WTC11 (cell line): ENCODE measurements at regions not wholly inside any gene's neighbourhood (a gene's known extent, or its start where the extent isn't known, plus 50 kb on each side); places are given as distances from the start of the nearest gene placed in this dataset.

Source experiments
- ATAC-seq: fragments of 200-7000 bp; cut with Tn5 transposase; 2 replicates; pipeline ENCODE4 v1.10.0; 2021; ENCODE audit warnings: mild to moderate bottlenecking, moderate library complexity
- CTCF ChIA-PET: fragments of 300-600 bp; sonication (Branson Sonifier 250); formaldehyde crosslinking; loops from one replicate; lab custom pipeline; 2021; ENCODE audit warnings: antibody characterized with exemption; lab: Charles Lee
- POLR2A ChIA-PET: fragments of 350-600 bp; sonication (Branson Sonifier 250); formaldehyde crosslinking; loops from one replicate; lab custom pipeline; 2021; ENCODE audit warnings: antibody characterized with exemption; lab: Charles Lee
- DNase-seq: peaks from one replicate; pipeline ENCODE4 v3.0.0; 2021; ENCODE audit warnings: low spot score
- H3K27ac Mint-ChIP-seq: 2 replicates; pipeline ENCODE4 v1.8.0; 2021; ENCODE audit warnings: mixed read lengths
- H3K27me3 Mint-ChIP-seq: 2 replicates; pipeline ENCODE4 v1.8.0; 2021; ENCODE audit warnings: low read depth, mild to moderate bottlenecking, moderate library complexity, mixed read lengths
- H3K36me3 Mint-ChIP-seq: 2 replicates; pipeline ENCODE4 v1.8.0; 2021; ENCODE audit warnings: mixed read lengths
- H3K4me1 Mint-ChIP-seq: 2 replicates; pipeline ENCODE4 v1.8.0; 2022; ENCODE audit warnings: mixed read lengths
- H3K4me3 Mint-ChIP-seq: 2 replicates; pipeline ENCODE4 v1.8.0; 2021; ENCODE audit warnings: mild to moderate bottlenecking, moderate library complexity, mixed read lengths
- H3K9me3 Mint-ChIP-seq: 2 replicates; pipeline ENCODE4 v1.8.0; 2021; ENCODE audit warnings: mixed read lengths
- CBFB ChIP-seq: sonication (generic); formaldehyde crosslinking; IDR thresholded peaks from 2 replicates; pipeline ENCODE4 v1.8.1; 2022; ENCODE audit warnings: mild to moderate bottlenecking, low read depth, missing genetic modification reagents
- EMX1 ChIP-seq: fragments of 250-450 bp; sonication (Bioruptor Pico); IDR thresholded peaks from 2 replicates; pipeline ENCODE4 v1.8.0; 2021; ENCODE audit warnings: mild to moderate bottlenecking
- ETV6 ChIP-seq: sonication (generic); formaldehyde crosslinking; IDR thresholded peaks from 2 replicates; pipeline ENCODE4 v1.8.1; 2022; ENCODE audit warnings: mild to moderate bottlenecking, missing genetic modification reagents
- FOXJ3 ChIP-seq: sonication (generic); formaldehyde crosslinking; IDR thresholded peaks from 2 replicates; pipeline ENCODE4 v1.9.0; 2021; ENCODE audit warnings: missing genetic modification reagents, mild to moderate bottlenecking, borderline replicate concordance
- FOXK1 ChIP-seq: sonication (generic); formaldehyde crosslinking; IDR thresholded peaks from 2 replicates; pipeline ENCODE4 v1.8.0; 2022; ENCODE audit warnings: mild to moderate bottlenecking, moderate library complexity, missing genetic modification reagents
- JAZF1 ChIP-seq: fragments of 250-450 bp; sonication (Bioruptor Pico); IDR thresholded peaks from 2 replicates; pipeline ENCODE4 v1.9.0; 2021; ENCODE audit warnings: moderate library complexity, mild to moderate bottlenecking, inconsistent platforms
- KAT7 ChIP-seq: sonication (generic); formaldehyde crosslinking; IDR thresholded peaks from 2 replicates; pipeline ENCODE4 v1.8.1; 2023; ENCODE audit warnings: missing genetic modification reagents, mild to moderate bottlenecking, borderline replicate concordance
- MYBL2 ChIP-seq: sonication (generic); formaldehyde crosslinking; IDR thresholded peaks from 2 replicates; pipeline ENCODE4 v1.8.1; 2023; ENCODE audit warnings: mild to moderate bottlenecking, moderate library complexity, missing genetic modification reagents
- NFE2L1 ChIP-seq: sonication (generic); formaldehyde crosslinking; IDR thresholded peaks from 2 replicates; pipeline ENCODE4 v1.8.1; 2023; ENCODE audit warnings: missing genetic modification reagents
- RORB ChIP-seq: fragments of 250-450 bp; sonication (Bioruptor Pico); IDR thresholded peaks from 2 replicates; pipeline ENCODE4 v1.9.0; 2021; ENCODE audit warnings: mild to moderate bottlenecking
- SMAD4 ChIP-seq: sonication (generic); formaldehyde crosslinking; IDR thresholded peaks from 2 replicates; pipeline ENCODE4 v1.8.0; 2022; ENCODE audit warnings: mild to moderate bottlenecking, missing genetic modification reagents
- SP1 ChIP-seq: sonication (generic); formaldehyde crosslinking; conservative IDR thresholded peaks from 2 replicates; pipeline ENCODE4 v1.8.1; 2022; ENCODE audit warnings: missing genetic modification reagents
- TEAD4 ChIP-seq: sonication (generic); formaldehyde crosslinking; IDR thresholded peaks from 2 replicates; pipeline ENCODE4 v1.8.0; 2022; ENCODE audit warnings: mild to moderate bottlenecking, missing genetic modification reagents
- ZNF232 ChIP-seq: sonication (generic); formaldehyde crosslinking; IDR thresholded peaks from 2 replicates; pipeline ENCODE4 v1.8.0; 2022; ENCODE audit warnings: mild to moderate bottlenecking, missing genetic modification reagents
- TF ChIP-seq, protein P1 (sequence below): fragments of 200-600 bp; IDR thresholded peaks from 2 replicates; pipeline ENCODE4 v1.8.0; 2022; ENCODE audit warnings: antibody characterized with exemption
- TF ChIP-seq, protein P2 (sequence below): sonication (generic); formaldehyde crosslinking; IDR thresholded peaks from 2 replicates; pipeline ENCODE4 v1.8.1; 2023; ENCODE audit warnings: mild to moderate bottlenecking, missing genetic modification reagents
- TF ChIP-seq, protein P3 (sequence below): sonication (generic); formaldehyde crosslinking; IDR thresholded peaks from 2 replicates; pipeline ENCODE4 v1.8.1; 2022; ENCODE audit warnings: low read depth, missing genetic modification reagents, borderline replicate concordance
- TF ChIP-seq, protein P4 (sequence below): fragments of 250-450 bp; sonication (Bioruptor Pico); IDR thresholded peaks from 2 replicates; pipeline ENCODE4 v1.9.0; 2021; ENCODE audit warnings: mild to moderate bottlenecking, borderline replicate concordance
- TF ChIP-seq, protein P5 (sequence below): sonication (generic); formaldehyde crosslinking; IDR thresholded peaks from 2 replicates; pipeline ENCODE4 v1.8.0; 2023; ENCODE audit warnings: mild to moderate bottlenecking, missing genetic modification reagents
- TF ChIP-seq, protein P6 (sequence below): sonication (generic); formaldehyde crosslinking; conservative IDR thresholded peaks from 2 replicates; pipeline ENCODE4 v1.8.1; 2022; ENCODE audit warnings: mild to moderate bottlenecking, missing genetic modification reagents
- TF ChIP-seq, protein P7 (sequence below): sonication (generic); formaldehyde crosslinking; IDR thresholded peaks from 2 replicates; pipeline ENCODE4 v1.8.0; 2023; ENCODE audit warnings: missing genetic modification reagents

DNA sequence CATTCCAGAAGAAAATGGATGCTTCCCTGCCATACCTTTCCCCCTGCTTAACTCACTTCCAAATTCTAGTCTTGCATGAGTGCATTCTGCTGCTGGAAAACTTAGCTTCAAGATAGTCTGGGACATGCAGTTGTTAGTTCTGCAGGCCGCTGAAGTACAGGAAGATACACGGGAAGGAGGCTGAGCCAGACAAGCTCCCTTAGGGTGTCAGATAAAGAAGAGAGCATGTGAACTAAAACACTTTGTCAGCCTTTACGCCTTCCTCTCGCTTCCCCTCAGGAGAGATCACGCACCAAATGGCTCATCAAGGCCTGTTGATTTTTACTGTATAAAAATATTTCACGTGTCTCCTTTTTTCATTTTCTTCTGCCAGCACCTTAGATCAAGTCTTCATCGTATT is 420.7 kb downstream of the INSC start:
- H3K9me3 Mint-ChIP-seq = peaks cover 5% of the 10 kb centered on the region
- TF ChIP-seq FOXK1 (CRISPR knock-in tag) (no peak), SMAD4 (CRISPR knock-in tag) (no peak), ETV6 (no peak), SP1 (CRISPR knock-in tag) (no peak), NFE2L1 (CRISPR knock-in tag) (no peak), MYBL2 (no peak), KAT7 (no peak), FOXJ3 (no peak)
- TF ChIP-seq, protein P1, sequence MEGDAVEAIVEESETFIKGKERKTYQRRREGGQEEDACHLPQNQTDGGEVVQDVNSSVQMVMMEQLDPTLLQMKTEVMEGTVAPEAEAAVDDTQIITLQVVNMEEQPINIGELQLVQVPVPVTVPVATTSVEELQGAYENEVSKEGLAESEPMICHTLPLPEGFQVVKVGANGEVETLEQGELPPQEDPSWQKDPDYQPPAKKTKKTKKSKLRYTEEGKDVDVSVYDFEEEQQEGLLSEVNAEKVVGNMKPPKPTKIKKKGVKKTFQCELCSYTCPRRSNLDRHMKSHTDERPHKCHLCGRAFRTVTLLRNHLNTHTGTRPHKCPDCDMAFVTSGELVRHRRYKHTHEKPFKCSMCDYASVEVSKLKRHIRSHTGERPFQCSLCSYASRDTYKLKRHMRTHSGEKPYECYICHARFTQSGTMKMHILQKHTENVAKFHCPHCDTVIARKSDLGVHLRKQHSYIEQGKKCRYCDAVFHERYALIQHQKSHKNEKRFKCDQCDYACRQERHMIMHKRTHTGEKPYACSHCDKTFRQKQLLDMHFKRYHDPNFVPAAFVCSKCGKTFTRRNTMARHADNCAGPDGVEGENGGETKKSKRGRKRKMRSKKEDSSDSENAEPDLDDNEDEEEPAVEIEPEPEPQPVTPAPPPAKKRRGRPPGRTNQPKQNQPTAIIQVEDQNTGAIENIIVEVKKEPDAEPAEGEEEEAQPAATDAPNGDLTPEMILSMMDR = no peak
- TF ChIP-seq, protein P2, sequence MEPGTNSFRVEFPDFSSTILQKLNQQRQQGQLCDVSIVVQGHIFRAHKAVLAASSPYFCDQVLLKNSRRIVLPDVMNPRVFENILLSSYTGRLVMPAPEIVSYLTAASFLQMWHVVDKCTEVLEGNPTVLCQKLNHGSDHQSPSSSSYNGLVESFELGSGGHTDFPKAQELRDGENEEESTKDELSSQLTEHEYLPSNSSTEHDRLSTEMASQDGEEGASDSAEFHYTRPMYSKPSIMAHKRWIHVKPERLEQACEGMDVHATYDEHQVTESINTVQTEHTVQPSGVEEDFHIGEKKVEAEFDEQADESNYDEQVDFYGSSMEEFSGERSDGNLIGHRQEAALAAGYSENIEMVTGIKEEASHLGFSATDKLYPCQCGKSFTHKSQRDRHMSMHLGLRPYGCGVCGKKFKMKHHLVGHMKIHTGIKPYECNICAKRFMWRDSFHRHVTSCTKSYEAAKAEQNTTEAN (CRISPR knock-in tag) = no peak
- TF ChIP-seq, protein P3, sequence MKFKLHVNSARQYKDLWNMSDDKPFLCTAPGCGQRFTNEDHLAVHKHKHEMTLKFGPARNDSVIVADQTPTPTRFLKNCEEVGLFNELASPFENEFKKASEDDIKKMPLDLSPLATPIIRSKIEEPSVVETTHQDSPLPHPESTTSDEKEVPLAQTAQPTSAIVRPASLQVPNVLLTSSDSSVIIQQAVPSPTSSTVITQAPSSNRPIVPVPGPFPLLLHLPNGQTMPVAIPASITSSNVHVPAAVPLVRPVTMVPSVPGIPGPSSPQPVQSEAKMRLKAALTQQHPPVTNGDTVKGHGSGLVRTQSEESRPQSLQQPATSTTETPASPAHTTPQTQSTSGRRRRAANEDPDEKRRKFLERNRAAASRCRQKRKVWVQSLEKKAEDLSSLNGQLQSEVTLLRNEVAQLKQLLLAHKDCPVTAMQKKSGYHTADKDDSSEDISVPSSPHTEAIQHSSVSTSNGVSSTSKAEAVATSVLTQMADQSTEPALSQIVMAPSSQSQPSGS = no peak
- peaks cover 25% of the 10 kb centered on the region for H3K4me1 Mint-ChIP-seq
- no peak for DNase-seq
- H3K4me3 Mint-ChIP-seq = no peak overlapping the region
- H3K27ac Mint-ChIP-seq = no peak overlapping the region
- ATAC-seq = no peak
- no peaks in the 10 kb centered on the region for H3K27me3 Mint-ChIP-seq
- H3K36me3 Mint-ChIP-seq = no peaks in the 10 kb centered on the region
- POLR2A ChIA-PET = no interaction called here
- CTCF ChIA-PET = no interaction called here

DNA sequence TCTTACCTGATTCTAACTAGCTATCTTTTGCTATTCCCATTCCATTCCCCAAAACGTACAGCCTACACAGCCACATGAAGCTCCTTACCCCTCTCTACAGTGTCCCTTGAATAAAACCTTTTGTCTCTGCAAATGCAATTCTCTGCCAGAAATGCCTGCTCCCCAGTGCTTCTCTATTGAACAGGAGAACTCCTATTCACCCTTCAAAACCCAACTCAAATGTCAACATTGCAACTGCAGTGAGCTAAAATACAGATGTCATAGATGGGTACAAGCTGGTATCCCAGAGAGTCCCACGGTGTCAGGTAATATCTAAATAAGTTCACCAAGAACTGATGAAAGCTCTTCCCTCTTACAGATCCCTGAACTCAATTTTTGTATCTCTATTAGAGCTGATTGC is 421.7 kb downstream of the INSC start:
- ATAC-seq (no peak), DNase-seq (no peak)
- H3K9me3 Mint-ChIP-seq = peaks cover 4% of the 10 kb centered on the region
- no peak overlapping the region for H3K27ac Mint-ChIP-seq
- no peak for TF ChIP-seq ZNF232 (CRISPR knock-in tag)
- TF ChIP-seq TEAD4 = no peak
- no peak for TF ChIP-seq SMAD4 (CRISPR knock-in tag)
- TF ChIP-seq EMX1 (CRISPR knock-in tag) = no peak
- TF ChIP-seq FOXK1 (CRISPR knock-in tag) = no peak
- TF ChIP-seq CBFB (CRISPR knock-in tag) = no peak
- no peak for TF ChIP-seq RORB
- TF ChIP-seq, protein P4, sequence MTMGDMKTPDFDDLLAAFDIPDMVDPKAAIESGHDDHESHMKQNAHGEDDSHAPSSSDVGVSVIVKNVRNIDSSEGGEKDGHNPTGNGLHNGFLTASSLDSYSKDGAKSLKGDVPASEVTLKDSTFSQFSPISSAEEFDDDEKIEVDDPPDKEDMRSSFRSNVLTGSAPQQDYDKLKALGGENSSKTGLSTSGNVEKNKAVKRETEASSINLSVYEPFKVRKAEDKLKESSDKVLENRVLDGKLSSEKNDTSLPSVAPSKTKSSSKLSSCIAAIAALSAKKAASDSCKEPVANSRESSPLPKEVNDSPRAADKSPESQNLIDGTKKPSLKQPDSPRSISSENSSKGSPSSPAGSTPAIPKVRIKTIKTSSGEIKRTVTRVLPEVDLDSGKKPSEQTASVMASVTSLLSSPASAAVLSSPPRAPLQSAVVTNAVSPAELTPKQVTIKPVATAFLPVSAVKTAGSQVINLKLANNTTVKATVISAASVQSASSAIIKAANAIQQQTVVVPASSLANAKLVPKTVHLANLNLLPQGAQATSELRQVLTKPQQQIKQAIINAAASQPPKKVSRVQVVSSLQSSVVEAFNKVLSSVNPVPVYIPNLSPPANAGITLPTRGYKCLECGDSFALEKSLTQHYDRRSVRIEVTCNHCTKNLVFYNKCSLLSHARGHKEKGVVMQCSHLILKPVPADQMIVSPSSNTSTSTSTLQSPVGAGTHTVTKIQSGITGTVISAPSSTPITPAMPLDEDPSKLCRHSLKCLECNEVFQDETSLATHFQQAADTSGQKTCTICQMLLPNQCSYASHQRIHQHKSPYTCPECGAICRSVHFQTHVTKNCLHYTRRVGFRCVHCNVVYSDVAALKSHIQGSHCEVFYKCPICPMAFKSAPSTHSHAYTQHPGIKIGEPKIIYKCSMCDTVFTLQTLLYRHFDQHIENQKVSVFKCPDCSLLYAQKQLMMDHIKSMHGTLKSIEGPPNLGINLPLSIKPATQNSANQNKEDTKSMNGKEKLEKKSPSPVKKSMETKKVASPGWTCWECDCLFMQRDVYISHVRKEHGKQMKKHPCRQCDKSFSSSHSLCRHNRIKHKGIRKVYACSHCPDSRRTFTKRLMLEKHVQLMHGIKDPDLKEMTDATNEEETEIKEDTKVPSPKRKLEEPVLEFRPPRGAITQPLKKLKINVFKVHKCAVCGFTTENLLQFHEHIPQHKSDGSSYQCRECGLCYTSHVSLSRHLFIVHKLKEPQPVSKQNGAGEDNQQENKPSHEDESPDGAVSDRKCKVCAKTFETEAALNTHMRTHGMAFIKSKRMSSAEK (CRISPR knock-in tag) = no peak
- no peak for TF ChIP-seq ETV6
- TF ChIP-seq JAZF1 = no peak
- TF ChIP-seq, protein P5, sequence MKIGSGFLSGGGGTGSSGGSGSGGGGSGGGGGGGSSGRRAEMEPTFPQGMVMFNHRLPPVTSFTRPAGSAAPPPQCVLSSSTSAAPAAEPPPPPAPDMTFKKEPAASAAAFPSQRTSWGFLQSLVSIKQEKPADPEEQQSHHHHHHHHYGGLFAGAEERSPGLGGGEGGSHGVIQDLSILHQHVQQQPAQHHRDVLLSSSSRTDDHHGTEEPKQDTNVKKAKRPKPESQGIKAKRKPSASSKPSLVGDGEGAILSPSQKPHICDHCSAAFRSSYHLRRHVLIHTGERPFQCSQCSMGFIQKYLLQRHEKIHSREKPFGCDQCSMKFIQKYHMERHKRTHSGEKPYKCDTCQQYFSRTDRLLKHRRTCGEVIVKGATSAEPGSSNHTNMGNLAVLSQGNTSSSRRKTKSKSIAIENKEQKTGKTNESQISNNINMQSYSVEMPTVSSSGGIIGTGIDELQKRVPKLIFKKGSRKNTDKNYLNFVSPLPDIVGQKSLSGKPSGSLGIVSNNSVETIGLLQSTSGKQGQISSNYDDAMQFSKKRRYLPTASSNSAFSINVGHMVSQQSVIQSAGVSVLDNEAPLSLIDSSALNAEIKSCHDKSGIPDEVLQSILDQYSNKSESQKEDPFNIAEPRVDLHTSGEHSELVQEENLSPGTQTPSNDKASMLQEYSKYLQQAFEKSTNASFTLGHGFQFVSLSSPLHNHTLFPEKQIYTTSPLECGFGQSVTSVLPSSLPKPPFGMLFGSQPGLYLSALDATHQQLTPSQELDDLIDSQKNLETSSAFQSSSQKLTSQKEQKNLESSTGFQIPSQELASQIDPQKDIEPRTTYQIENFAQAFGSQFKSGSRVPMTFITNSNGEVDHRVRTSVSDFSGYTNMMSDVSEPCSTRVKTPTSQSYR (CRISPR knock-in tag) = no peak
- no peak for TF ChIP-seq KAT7
- TF ChIP-seq, protein P6, sequence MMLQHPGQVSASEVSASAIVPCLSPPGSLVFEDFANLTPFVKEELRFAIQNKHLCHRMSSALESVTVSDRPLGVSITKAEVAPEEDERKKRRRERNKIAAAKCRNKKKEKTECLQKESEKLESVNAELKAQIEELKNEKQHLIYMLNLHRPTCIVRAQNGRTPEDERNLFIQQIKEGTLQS (CRISPR knock-in tag) = no peak
- TF ChIP-seq, protein P7, sequence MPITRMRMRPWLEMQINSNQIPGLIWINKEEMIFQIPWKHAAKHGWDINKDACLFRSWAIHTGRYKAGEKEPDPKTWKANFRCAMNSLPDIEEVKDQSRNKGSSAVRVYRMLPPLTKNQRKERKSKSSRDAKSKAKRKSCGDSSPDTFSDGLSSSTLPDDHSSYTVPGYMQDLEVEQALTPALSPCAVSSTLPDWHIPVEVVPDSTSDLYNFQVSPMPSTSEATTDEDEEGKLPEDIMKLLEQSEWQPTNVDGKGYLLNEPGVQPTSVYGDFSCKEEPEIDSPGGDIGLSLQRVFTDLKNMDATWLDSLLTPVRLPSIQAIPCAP = no peak
- CTCF ChIA-PET = no interaction called here
- H3K27me3 Mint-ChIP-seq = no peaks in the 10 kb centered on the region
- H3K4me1 Mint-ChIP-seq = peaks cover 25% of the 10 kb centered on the region
- H3K4me3 Mint-ChIP-seq = no peak overlapping the region
- POLR2A ChIA-PET = no interaction called here
- H3K36me3 Mint-ChIP-seq = no peaks in the 10 kb centered on the region
